Fibroblast of lung (primary cell): ENCODE measurements at regions not wholly inside any gene's neighbourhood (a gene's known extent, or its start where the extent isn't known, plus 50 kb on each side); places are given as distances from the start of the nearest gene placed in this dataset.

Experiments used
- CTCF ChIP-seq, 2 donors: IDR thresholded peaks in 1 of 2; conservative IDR thresholded peaks in 1 of 2; 1 replicate in 1 of 2; 2 replicates in 1 of 2; pipeline ENCODE4 v1.5.1; 2011 to 2012; ENCODE audit warnings: low read length in 2 of 2, control low read depth in 1 of 2, inconsistent platforms in 1 of 2, low read depth in 1 of 2, mild to moderate bottlenecking in 1 of 2
- EZH2 ChIP-seq: IDR thresholded peaks from 2 replicates; pipeline ENCODE4 v1.5.1; 2012; ENCODE audit warnings: low read length, control low read depth, mild to moderate bottlenecking; ENCODE audit errors: missing control alignments

GRCh38 chr11:97163631-97164191, 773.9 kb downstream of the JRKL start:
- TF ChIP-seq CTCF (conservative IDR thresholded peaks at IDR 0.05 in 1 of 2, IDR thresholded peaks at IDR 0.05 in 1 of 2; ENCODE audit: low read depth in 1 of 2, low read length in 2 of 2), result no peak
- no peak for TF ChIP-seq EZH2
